ENCODE measurements at regions not wholly inside any gene's neighbourhood (a gene's known extent, or its start where the extent isn't known, plus 50 kb on each side); places are given as distances from the start of the nearest gene placed in this dataset.

- intact Hi-C loops (cut with DNase I), result no loop called here
- H3K36me3 ChIP-seq (replicated peaks in 1 of 2), result no peaks in the 10 kb centered on the region
- no peaks in the 10 kb centered on the region for H3K4me1 ChIP-seq (replicated peaks in 1 of 2)
- H3K9me3 ChIP-seq (replicated peaks in 1 of 3), result no peaks in the 10 kb centered on the region
- no peak overlapping the region for H3K27ac ChIP-seq
- no peak for DNase-seq
- 80 to 87% (median 82%) methylated on average over 1 of the region's 1 CpG for WGBS, 4 donors
- no peak overlapping the region for H3K4me3 ChIP-seq
- TF ChIP-seq POLR2A (IDR thresholded peaks at IDR 0.05), result no peak
- no peak for TF ChIP-seq CTCF (IDR thresholded peaks at IDR 0.05)
- no peaks in the 10 kb centered on the region for H3K27me3 ChIP-seq
Measured at GRCh38 chr11:106344966-106345365, 267.5 kb downstream of the AASDHPPT start.

DNA sequence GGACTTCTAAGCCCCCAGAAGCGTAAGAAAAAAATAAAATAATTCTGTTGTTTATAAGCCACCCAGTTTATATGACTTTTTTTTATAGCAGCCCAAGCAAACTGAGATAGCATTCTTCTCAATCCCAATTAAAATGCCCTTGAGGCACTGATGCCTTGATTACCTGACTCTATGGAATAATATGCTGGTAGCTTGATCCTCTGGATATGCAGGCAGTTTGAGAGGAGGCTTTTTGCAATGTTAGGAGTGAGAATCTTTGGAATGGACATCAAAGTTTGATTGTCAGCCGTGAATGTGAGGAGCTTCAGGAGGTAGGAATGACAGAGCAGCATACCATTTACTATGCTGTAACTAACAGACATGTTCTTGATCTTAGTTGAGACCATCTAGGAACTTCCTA is 275.6 kb downstream of the AASDHPPT start:
- Histone ChIP-seq H3K4me1 (replicated peaks in 1 of 2) (no peaks in the 10 kb centered on the region), H3K9me3 (replicated peaks in 1 of 3) (no peaks in the 10 kb centered on the region), H3K4me3 (no peak overlapping the region), H3K36me3 (replicated peaks in 1 of 2) (no peaks in the 10 kb centered on the region), H3K27me3 (no peaks in the 10 kb centered on the region), H3K27ac (no peak overlapping the region)
- DNase-seq, result no peak
- WGBS, 4 donors, result 69 to 92% (median 76%) methylated on average over 2 of the region's 2 CpGs
- intact Hi-C loops (cut with DNase I), result no loop called here
- TF ChIP-seq CTCF (IDR thresholded peaks at IDR 0.05) (no peak), POLR2A (IDR thresholded peaks at IDR 0.05) (no peak)

GRCh38 chr11:106369224-106369623 is 291.8 kb downstream of the AASDHPPT start:
- H3K4me1 ChIP-seq (replicated peaks in 1 of 2), result no peaks in the 10 kb centered on the region
- 49 to 66% (median 57%) methylated on average over 2 of the region's 2 CpGs for WGBS, 4 donors
- no peak overlapping the region for H3K4me3 ChIP-seq
- TF ChIP-seq POLR2A (IDR thresholded peaks at IDR 0.05) (no peak), CTCF (IDR thresholded peaks at IDR 0.05) (no peak)
- no peaks in the 10 kb centered on the region for H3K9me3 ChIP-seq (replicated peaks in 1 of 3)
- no peak overlapping the region for H3K27ac ChIP-seq
- no peaks in the 10 kb centered on the region for H3K27me3 ChIP-seq
- no peaks in the 10 kb centered on the region for H3K36me3 ChIP-seq (replicated peaks in 1 of 2)
- no peak for DNase-seq
- intact Hi-C loops (cut with DNase I), result no loop called here

DNA sequence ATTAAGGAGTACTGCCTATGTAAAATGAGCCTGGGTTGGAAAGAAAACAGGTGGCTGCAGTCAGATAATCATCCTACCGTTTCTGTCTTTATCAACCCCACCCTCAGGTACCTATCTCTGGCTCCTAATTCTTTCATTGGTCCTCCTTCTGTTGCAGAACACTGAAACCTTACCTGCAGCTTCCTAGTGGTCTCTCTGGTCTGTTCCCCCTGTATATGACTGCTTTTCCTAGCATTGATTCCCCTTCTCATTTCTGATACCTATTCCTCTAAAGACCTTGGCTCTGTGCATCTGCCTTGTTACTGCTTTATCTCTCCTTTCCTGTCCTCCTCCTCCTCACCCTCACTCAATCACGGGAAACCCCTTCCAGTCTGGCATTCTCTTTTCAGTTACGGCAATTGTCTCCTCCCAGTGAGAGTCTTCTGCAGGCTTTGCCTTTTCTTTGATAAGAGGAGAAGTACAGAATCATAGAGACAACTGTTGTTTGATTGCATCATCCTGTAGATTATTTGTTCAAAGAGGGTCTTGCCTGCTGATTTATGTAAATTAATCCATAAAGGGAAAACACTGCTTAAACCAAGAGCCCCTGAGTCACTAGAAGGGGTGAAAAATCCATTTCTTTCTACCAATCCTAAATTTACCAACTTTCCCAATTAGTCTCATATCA is 301.2 kb downstream of the AASDHPPT start:
- intact Hi-C loops (cut with DNase I), result no loop called here
- WGBS, 4 donors, result 54 to 65% (median 63%) methylated on average over 3 of the region's 3 CpGs
- H3K4me3 ChIP-seq, result no peak overlapping the region

More for the DNA sequence above, 301.2 kb downstream of the AASDHPPT start:
- Histone ChIP-seq H3K36me3 (replicated peaks in 1 of 2) (no peaks in the 10 kb centered on the region), H3K27ac (no peak overlapping the region), H3K4me1 (replicated peaks in 1 of 2) (no peaks in the 10 kb centered on the region), H3K27me3 (no peaks in the 10 kb centered on the region), H3K9me3 (replicated peaks in 1 of 3) (no peaks in the 10 kb centered on the region)
- TF ChIP-seq CTCF (IDR thresholded peaks at IDR 0.05), result no peak
- no peak for TF ChIP-seq POLR2A (IDR thresholded peaks at IDR 0.05)
- DNase-seq, result no peak

Data from adrenal gland (tissue), 9 donors.